GM19455 (cell line): ENCODE measurements at regions not wholly inside any gene's neighbourhood (a gene's known extent, or its start where the extent isn't known, plus 50 kb on each side); places are given as distances from the start of the nearest gene placed in this dataset.
A peak's percentile ranks its signal among the peaks of the same experiment; 100 is the strongest.

Experiments
- ATAC-seq: cut with Tn5 transposase; IDR thresholded peaks from one replicate; pipeline ENCODE4 v1.9.1; 2021; ENCODE audit not compliant: unreplicated experiment

GRCh38 chr7:25653384-25653783, 425.1 kb upstream of the NPVF start:
- no peak for ATAC-seq

GRCh38 chr7:25656071-25656470, 427.8 kb upstream of the NPVF start:
- ATAC-seq = no peak

- ATAC-seq = no peak
Observed at GRCh38 chr7:25656581-25657026, 428.3 kb upstream of the NPVF start.

DNA sequence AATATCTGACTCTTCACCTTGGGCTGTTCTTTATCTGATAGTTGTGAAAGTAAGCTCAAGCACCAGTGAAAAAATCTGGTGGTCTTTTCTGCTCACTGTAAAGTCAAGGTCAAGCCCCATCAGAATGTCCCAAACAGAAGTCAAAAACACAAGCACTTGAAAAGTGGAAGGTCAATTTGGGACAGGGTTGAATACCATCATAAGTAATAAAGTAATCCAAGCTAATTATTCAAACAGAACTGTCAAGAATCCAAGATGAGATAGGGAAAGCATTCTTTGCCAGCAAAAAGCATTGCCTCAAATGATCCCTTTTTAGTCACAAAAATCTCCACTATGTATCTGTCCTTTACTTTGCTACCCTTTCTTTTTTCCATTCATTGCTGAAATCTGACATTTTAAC, 430.1 kb upstream of the NPVF start:
- no peak for ATAC-seq

GRCh38 chr7:25659841-25660240, 431.6 kb upstream of the NPVF start:
- ATAC-seq = no peak

DNA sequence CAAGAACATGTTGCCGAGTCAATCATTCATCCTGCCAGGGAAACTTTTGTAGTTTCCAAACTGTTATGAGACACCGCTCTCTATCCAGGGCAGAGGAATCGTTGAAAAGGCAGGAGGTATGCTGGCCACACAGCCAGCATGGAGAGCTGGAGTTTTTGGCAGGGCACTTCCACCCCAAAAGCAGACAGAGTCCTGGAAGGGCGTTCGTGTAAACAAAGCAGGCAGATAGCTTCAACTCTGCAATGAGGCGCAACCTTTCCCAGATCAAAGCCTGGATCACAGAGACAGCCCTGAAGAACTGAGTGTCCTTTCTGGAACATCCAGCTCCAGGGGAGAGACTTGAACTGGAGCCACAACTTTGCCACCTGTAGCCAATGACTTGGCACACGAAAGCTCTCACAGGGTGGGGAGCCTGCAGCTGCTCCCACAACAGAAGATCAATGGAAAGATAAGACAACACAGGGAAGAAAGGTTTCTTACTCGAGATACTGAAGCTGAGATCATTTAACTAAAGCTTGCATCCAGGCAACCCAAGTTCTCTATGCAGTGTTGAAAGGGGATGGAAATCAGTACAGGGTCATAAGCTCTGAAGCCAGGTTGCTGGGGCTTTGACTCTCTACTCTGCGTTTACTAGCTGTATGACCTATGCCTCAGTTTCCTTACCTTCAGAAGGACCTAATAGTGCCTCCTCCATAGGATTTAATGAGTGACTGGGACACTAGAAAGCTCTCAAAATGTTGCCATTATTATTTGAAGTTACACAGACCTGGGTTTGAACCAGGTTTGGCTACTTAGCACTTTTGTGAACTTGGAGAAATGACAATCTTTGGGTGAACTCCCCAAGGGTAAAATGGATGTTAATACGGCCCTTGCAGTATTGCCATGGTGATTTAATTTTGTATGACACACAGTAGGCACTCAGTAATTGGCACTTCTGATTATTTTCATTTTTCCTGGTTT, 434.8 kb upstream of the NPVF start:
- ATAC-seq = no peak

DNA sequence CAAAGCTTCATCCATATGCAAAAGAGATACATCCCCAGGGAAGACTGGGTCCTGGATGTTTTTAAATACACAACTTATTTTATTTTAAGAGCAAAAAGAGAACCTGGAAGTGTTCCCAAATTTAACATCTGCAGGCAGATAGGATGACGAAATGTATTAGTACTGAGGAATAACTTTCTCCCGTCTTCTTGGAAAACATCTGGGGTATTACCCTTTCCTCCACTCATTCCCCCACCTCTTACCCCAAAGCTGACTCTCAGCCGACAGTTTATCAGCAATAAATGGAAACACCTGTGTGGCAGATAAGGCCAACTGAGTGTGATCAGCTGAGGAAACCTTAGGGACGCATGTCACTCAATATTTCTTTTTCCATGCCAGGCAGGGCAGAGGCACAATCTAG, 435.6 kb upstream of the NPVF start:
- ATAC-seq = no peak

- ATAC-seq = peak; percentile 67
Observed at GRCh38 chr7:25664593-25664992, 436.3 kb upstream of the NPVF start.

DNA sequence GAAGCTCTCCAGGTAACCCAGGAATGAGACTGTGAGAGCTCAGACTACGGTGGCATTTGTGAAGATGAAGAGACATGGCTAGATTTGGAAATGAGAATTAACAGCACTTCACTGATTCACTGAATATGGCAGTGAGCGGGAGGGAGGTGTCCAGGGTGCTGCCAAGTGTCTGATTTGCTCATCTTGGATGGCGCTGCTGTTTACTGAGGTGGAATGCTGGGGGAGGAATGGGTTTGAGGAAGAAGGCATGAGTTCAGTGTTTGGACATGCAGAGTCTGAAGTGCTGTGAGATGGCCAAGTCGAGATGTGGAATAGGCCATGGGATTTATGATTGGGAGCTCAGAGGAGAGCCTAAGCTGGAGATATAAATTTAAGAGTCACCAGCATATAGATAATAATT, 437.1 kb upstream of the NPVF start:
- no peak for ATAC-seq

DNA sequence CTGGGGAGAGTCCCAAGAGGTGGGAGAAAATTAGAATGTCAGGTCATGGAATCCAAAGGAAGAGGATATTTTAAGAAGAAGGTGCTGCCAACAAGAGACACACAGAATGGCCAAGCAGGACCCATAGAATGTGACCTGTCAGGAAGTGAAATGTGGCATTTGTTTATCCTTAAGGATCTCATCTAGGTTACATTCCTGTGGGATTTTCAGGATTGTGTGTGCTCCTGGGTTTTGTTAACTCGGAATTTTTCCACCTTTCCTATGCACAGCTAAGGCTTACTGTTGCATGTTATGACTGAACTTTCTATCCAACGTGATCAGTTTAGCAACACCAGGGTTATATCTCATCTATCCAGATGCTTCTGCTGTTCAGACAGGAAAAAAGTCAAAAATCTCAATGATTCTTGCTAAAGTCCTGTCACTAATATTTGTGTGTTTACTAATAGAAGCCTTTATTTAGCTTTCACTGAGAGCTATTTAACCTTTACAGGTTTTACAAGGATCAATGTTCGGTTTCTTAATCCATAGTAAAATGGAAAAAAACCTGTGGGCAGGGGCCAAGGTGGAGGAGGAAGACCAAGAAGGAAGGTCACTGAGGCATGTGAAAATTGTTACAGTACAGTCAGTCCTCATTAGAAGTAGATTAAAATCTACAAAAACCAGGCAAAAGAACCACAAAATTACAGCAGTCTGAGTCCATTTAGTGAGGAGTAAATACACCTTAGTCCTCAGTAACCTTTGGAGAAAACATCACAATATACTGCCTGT, 437.8 kb upstream of the NPVF start:
- no peak for ATAC-seq

GRCh38 chr7:25666671-25667060, 438.4 kb upstream of the NPVF start:
- ATAC-seq = no peak

DNA sequence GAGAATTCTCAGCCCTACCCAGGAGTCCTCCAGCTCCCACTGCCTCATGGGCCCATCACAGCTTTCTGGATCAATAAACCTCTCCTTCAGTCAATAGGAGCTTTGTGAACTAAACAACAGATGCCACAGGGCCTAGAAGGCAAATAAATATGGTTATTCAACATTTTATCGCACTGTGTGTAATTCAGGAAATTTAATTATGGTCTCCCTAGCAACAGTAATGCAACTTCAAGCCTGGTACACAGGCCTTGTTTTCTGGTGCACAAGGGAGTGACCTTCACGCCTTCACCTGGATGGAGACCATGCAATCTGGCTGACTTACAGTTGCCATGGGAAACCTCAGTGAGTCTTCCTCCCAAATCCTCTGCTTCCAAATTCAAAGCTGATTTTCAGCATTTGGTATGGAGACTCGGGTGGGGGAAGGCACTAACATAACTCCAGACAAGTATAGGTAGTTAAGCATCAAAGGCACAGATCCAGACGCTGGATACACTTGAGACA, 441.0 kb upstream of the NPVF start:
- no peak for ATAC-seq

DNA sequence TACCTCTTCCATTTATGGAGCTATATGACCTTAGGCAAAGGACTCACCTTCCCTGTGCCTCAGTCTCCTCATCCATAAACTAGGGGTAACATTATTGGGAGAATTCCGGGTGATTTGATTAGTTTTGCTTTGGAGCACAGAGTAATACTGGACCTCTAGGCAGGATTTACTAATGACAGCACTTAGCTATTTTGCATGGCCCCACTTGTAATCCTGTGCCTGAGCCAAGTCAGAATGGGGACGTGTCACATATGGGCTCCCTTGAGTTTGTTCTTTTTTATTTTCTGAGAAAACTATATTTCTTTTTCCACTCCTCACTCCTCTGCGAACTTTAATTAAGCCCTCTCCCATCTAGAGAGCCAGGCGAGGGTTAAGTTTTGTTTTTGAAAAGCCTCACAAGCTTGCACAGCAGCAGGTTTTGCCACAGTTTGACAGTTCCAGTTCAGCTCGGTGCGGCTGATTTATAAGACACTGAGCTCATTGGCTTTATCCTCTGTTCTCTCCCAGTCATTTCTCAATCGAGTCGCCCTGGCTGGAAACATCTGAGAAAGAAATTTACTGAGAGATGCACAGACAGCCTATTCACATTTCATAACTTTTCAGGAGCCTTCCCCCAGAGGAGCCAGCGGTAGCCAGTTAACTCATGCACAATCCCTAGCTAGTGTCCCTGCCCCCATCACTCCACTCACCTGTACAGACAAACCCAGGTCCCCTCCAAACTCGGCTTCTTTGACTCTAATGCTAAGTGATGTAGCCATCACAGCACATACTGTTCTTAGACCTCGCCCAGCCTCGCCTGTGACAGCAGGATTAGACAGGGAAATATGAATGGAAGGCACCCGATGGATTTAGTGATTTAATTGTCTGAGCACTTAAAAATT, 441.9 kb upstream of the NPVF start:
- no peak for ATAC-seq

GRCh38 chr7:25671111-25671510, 442.8 kb upstream of the NPVF start:
- no peak for ATAC-seq

GRCh38 chr7:25672496-25672895, 444.2 kb upstream of the NPVF start:
- ATAC-seq = no peak

- ATAC-seq = no peak
Observed at GRCh38 chr7:25675789-25676474, 447.6 kb upstream of the NPVF start.

GRCh38 chr7:25677595-25677994, 449.3 kb upstream of the NPVF start:
- ATAC-seq = no peak

DNA sequence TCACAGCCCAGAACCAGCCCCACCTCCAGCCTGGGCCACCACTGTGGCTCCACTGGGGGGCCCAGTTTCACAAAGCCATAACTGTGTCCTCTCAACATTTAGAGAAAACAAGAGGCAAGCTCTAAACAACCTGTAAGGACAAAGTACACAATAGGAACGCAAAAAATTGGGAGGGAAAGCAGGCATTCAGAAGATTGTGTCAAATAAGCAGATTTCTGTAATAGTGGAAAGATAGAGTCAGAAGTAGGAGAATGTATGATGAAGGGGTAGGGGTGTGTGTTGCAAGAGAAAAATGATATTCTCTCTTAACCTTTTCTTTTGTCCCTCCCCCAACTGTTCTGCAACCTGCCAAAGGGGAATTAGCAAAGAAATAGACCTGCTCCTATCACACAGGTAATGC, 449.9 kb upstream of the NPVF start:
- no peak for ATAC-seq

DNA sequence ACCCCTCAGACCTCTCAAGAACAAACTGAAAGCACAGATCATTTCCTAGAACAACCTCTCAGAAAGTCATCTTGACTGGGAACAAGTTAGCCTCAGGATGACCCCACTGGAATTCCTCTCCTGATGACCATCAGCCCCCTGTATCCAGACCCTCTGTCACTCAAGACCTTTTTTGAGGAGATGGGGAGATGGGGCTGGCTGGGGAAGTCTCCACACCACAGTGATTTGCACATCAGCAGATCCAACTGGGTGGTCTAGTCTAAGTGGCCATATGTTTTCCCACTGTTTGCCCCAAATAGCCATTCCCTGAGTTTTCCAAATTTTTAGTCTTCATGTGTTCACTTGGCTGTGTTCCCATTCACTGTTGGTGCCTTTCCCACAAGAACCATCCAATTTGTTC, 452.4 kb upstream of the NPVF start:
- ATAC-seq = no peak

DNA sequence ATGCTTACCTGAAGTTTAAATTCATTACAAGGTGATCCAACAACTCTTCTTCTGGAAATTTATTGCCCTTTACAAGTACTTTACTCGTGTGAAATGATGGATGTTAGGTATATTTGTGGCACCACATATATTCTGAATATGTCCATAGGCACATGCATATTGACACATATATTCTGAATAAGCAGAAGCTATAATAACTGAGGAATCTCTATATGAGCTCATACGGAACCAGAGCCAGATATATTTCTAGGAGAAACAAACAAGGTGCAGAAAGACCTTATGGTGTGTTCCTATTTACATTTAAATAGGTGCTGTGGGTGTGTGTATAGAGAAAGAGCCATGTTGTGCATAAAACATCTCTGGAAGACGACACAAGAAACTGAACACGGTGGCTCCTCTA, 456.1 kb upstream of the NPVF start:
- ATAC-seq = no peak
